Small intestine (tissue), 7 donors: ENCODE measurements at regions not wholly inside any gene's neighbourhood (a gene's known extent, or its start where the extent isn't known, plus 50 kb on each side); places are given as distances from the start of the nearest gene placed in this dataset.

Source experiments
- DNase-seq, 2 donors: peaks; one replicate each; pipeline versions ENCODE4 v3.0.0 to v3.0.0-alpha.2; 2013
- FAIRE-seq: peaks from 2 replicates; lab custom pipeline; 2012; peaks lifted over from hg19 to GRCh38; lab: Jason Lieb, UNC
- H3K27ac ChIP-seq, 3 donors: one replicate each; pipeline ENCODE4 v1.5.1; 2013; ENCODE audit warnings: low read length in 2 of 3, mild to moderate bottlenecking in 2 of 3, control low read depth in 1 of 3, inconsistent platforms in 1 of 3, low read depth in 1 of 3, moderate library complexity in 1 of 3
- H3K27me3 ChIP-seq, 3 donors: one replicate each; pipeline ENCODE4 v1.6.1; 2013; ENCODE audit warnings: low read length in 3 of 3, inconsistent platforms in 1 of 3; ENCODE audit not compliant: control insufficient read depth in 3 of 3, insufficient read depth in 3 of 3
- H3K36me3 ChIP-seq, 3 donors: one replicate each; pipeline ENCODE4 v1.6.1; 2013; ENCODE audit warnings: low read length in 3 of 3, inconsistent platforms in 1 of 3, low read depth in 1 of 3, mild to moderate bottlenecking in 1 of 3, moderate library complexity in 1 of 3; ENCODE audit not compliant: control insufficient read depth in 3 of 3, insufficient read depth in 2 of 3
- H3K4me1 ChIP-seq, 3 donors: one replicate each; pipeline ENCODE4 v1.6.1; 2013; ENCODE audit warnings: low read length in 2 of 3, inconsistent platforms in 1 of 3, low read depth in 1 of 3, mild to moderate bottlenecking in 1 of 3, moderate library complexity in 1 of 3; ENCODE audit not compliant: control insufficient read depth in 3 of 3, insufficient read depth in 2 of 3
- H3K4me3 ChIP-seq, 3 donors: one replicate each; pipeline ENCODE4 v1.5.1; 2013; ENCODE audit warnings: low read length in 3 of 3, control low read depth in 1 of 3, inconsistent platforms in 1 of 3, low read depth in 1 of 3, mild to moderate bottlenecking in 1 of 3, moderate library complexity in 1 of 3
- H3K9me3 ChIP-seq, 2 donors: one replicate each; pipeline ENCODE4 v1.6.1; 2013; ENCODE audit warnings: low read depth in 1 of 2, low read length in 1 of 2; ENCODE audit not compliant: control insufficient read depth in 2 of 2, insufficient read depth in 1 of 2
- WGBS, 3 donors: extraction: QIAGEN DNeasy Blood & Tissue Kit; methylation state at CpG; one replicate each; pipeline ENCODE4 v1.1.7; 2013; 5-methylcytosine and 5-hydroxymethylcytosine counted together
- donor health status: healthy with polysubstance abuse.
- donor health status: control.
- donor health status: control.
- donor health status: Bipolar disorder and iron deficiency.
- donor health status: healthy.

GRCh38 chr14:54226103-54226502 is 170.7 kb upstream of the CDKN3 start:
- H3K4me1 ChIP-seq, result peaks cover 0 to 4% (median 0%) of the 10 kb centered on the region in 3 donors
- FAIRE-seq (no peak), DNase-seq (no peak)
- H3K4me3 ChIP-seq, result no peak overlapping the region
- no peaks in the 10 kb centered on the region for H3K9me3 ChIP-seq
- H3K27me3 ChIP-seq, result peaks cover 0 to 2% (median 0%) of the 10 kb centered on the region in 3 donors
- no peak overlapping the region for H3K27ac ChIP-seq
- H3K36me3 ChIP-seq, result no peaks in the 10 kb centered on the region
- 43 to 70% (median 63%) methylated on average over 2 of the region's 2 CpGs for WGBS, 3 donors

GRCh38 chr14:54226558-54226957 is 170.2 kb upstream of the CDKN3 start:
- Histone ChIP-seq H3K36me3 (no peaks in the 10 kb centered on the region), H3K4me1 (peaks cover 0 to 4% (median 0%) of the 10 kb centered on the region in 3 donors), H3K9me3 (no peaks in the 10 kb centered on the region), H3K27me3 (peaks cover 0 to 2% (median 0%) of the 10 kb centered on the region in 3 donors), H3K4me3 (no peak overlapping the region), H3K27ac (no peak overlapping the region)
- 85 to 89% (median 87%) methylated on average over 2 of the region's 2 CpGs for WGBS, 3 donors
- no peak for FAIRE-seq
- DNase-seq, result no peak

GRCh38 chr14:54229136-54229535 is 167.7 kb upstream of the CDKN3 start:
- no peaks in the 10 kb centered on the region for H3K36me3 ChIP-seq
- H3K4me3 ChIP-seq, result no peak overlapping the region
- FAIRE-seq (no peak), DNase-seq (no peak)
- peaks cover 0 to 2% (median 0%) of the 10 kb centered on the region in 3 donors for H3K27me3 ChIP-seq
- 84 to 86% (median 85%) methylated on average over 1 of the region's 1 CpG for WGBS, 3 donors
- H3K9me3 ChIP-seq, result peaks cover 0 to 4% of the 10 kb centered on the region in 2 donors
- H3K4me1 ChIP-seq, result peaks cover 0 to 4% (median 0%) of the 10 kb centered on the region in 3 donors
- no peak overlapping the region for H3K27ac ChIP-seq

- Histone ChIP-seq H3K27ac (no peak overlapping the region), H3K9me3 (peaks cover 0 to 4% of the 10 kb centered on the region in 2 donors), H3K27me3 (no peaks in the 10 kb centered on the region), H3K36me3 (no peaks in the 10 kb centered on the region), H3K4me1 (no peaks in the 10 kb centered on the region), H3K4me3 (no peak overlapping the region)
- DNase-seq (no peak), FAIRE-seq (no peak)
- WGBS, 3 donors, result 81 to 92% (median 91%) methylated on average over 1 of the region's 1 CpG
Measured at GRCh38 chr14:54230645-54231044, 166.2 kb upstream of the CDKN3 start.

- H3K27me3 ChIP-seq, result no peaks in the 10 kb centered on the region
- no peaks in the 10 kb centered on the region for H3K4me1 ChIP-seq
- no peak for FAIRE-seq
- H3K27ac ChIP-seq, result no peak overlapping the region
- DNase-seq, result no peak
- H3K36me3 ChIP-seq, result no peaks in the 10 kb centered on the region
- H3K4me3 ChIP-seq, result no peak overlapping the region
- peaks cover 0 to 4% of the 10 kb centered on the region in 2 donors for H3K9me3 ChIP-seq
Measured at GRCh38 chr14:54232735-54233134, 164.1 kb upstream of the CDKN3 start.

GRCh38 chr14:54241517-54241916 is 155.3 kb upstream of the CDKN3 start:
- no peaks in the 10 kb centered on the region for H3K36me3 ChIP-seq
- DNase-seq (no peak), FAIRE-seq (no peak)
- 70 to 83% (median 71%) methylated on average over 3 of the region's 3 CpGs for WGBS, 3 donors
- peaks cover 0 to 5% of the 10 kb centered on the region in 2 donors for H3K9me3 ChIP-seq
- no peak overlapping the region for H3K4me3 ChIP-seq
- no peak overlapping the region for H3K27ac ChIP-seq
- H3K4me1 ChIP-seq, result no peaks in the 10 kb centered on the region
- no peaks in the 10 kb centered on the region for H3K27me3 ChIP-seq

GRCh38 chr14:54251356-54251755 is 145.5 kb upstream of the CDKN3 start:
- Histone ChIP-seq H3K27ac (no peak overlapping the region), H3K4me3 (no peak overlapping the region), H3K27me3 (no peaks in the 10 kb centered on the region), H3K9me3 (no peaks in the 10 kb centered on the region), H3K36me3 (no peaks in the 10 kb centered on the region), H3K4me1 (peaks cover 0 to 8% (median 0%) of the 10 kb centered on the region in 3 donors)
- 42 to 65% (median 54%) methylated on average over 4 of the region's 4 CpGs for WGBS, 3 donors
- DNase-seq, result no peak
- no peak for FAIRE-seq

GRCh38 chr14:54252072-54252730 is 144.6 kb upstream of the CDKN3 start:
- WGBS, 3 donors, result 35 to 66% (median 39%) methylated on average over 2 of the region's 2 CpGs
- H3K4me1 ChIP-seq, result peaks cover 0 to 8% (median 0%) of the 10 kb centered on the region in 3 donors
- DNase-seq (peak in 1 of 2 donors; percentile 31), FAIRE-seq (no peak)
- no peak overlapping the region for H3K4me3 ChIP-seq
- H3K36me3 ChIP-seq, result no peaks in the 10 kb centered on the region
- H3K27ac ChIP-seq, result no peak overlapping the region
- no peaks in the 10 kb centered on the region for H3K27me3 ChIP-seq
- H3K9me3 ChIP-seq, result no peaks in the 10 kb centered on the region
